T-helper 2 cell treated with Interferon-gamma antibody and Interleukin-4, amounts not matched to agents 5 μg/mL and 100 μg/mL, for 36 hours (primary cell): ENCODE measurements at regions not wholly inside any gene's neighbourhood (a gene's known extent, or its start where the extent isn't known, plus 50 kb on each side); places are given as distances from the start of the nearest gene placed in this dataset.
"Not testable (repeated sequence)": the region's sequence is repeated elsewhere in the genome, so short reads cannot be mapped to it uniquely, and the experiment has no call there.

Experiments used
- DNase-seq: peaks from one replicate; pipeline ENCODE4 v3.0.0; 2021; ENCODE audit warnings: low spot score
- H3K27ac Mint-ChIP-seq: one replicate; pipeline ENCODE4 v1.8.0; 2021; ENCODE audit warnings: mild to moderate bottlenecking, mixed read lengths
- H3K27me3 Mint-ChIP-seq: one replicate; pipeline ENCODE4 v1.8.0; 2021; ENCODE audit warnings: low read depth, mixed read lengths
- H3K36me3 Mint-ChIP-seq: one replicate; pipeline ENCODE4 v1.8.0; 2021; ENCODE audit warnings: low read depth, mixed read lengths
- H3K4me1 Mint-ChIP-seq: one replicate; pipeline ENCODE4 v1.8.0; 2021; ENCODE audit warnings: low read depth, mixed read lengths
- H3K4me3 Mint-ChIP-seq: one replicate; pipeline ENCODE4 v1.8.0; 2022; ENCODE audit warnings: mild to moderate bottlenecking, moderate library complexity, mixed read lengths
- H3K9me3 Mint-ChIP-seq: one replicate; pipeline ENCODE4 v1.8.0; 2021; ENCODE audit warnings: mixed read lengths

- Mint-ChIP-seq H3K36me3 (no peaks in the 10 kb centered on the region), H3K9me3 (no peaks in the 10 kb centered on the region), H3K4me1 (no peaks in the 10 kb centered on the region), H3K27me3 (no peaks in the 10 kb centered on the region), H3K27ac (no peak overlapping the region), H3K4me3 (no peak overlapping the region)
- DNase-seq = no peak
These were observed 504.4 kb downstream of the NTRK2 start for GRCh38 chr9:85173967-85174366.

- no peaks in the 10 kb centered on the region for H3K27me3 Mint-ChIP-seq
- no peaks in the 10 kb centered on the region for H3K36me3 Mint-ChIP-seq
- no peaks in the 10 kb centered on the region for H3K9me3 Mint-ChIP-seq
- no peaks in the 10 kb centered on the region for H3K4me1 Mint-ChIP-seq
- no peak overlapping the region for H3K4me3 Mint-ChIP-seq
- DNase-seq = no peak
- no peak overlapping the region for H3K27ac Mint-ChIP-seq
These were observed 502.8 kb downstream of the NTRK2 start for GRCh38 chr9:85172001-85172978.

- H3K27ac Mint-ChIP-seq = no peak overlapping the region
- DNase-seq = no peak
- H3K4me3 Mint-ChIP-seq = no peak overlapping the region
- H3K4me1 Mint-ChIP-seq = no peaks in the 10 kb centered on the region
- no peaks in the 10 kb centered on the region for H3K27me3 Mint-ChIP-seq
- H3K9me3 Mint-ChIP-seq = no peaks in the 10 kb centered on the region
- H3K36me3 Mint-ChIP-seq = no peaks in the 10 kb centered on the region
These were observed 501.6 kb downstream of the NTRK2 start for GRCh38 chr9:85171163-85171562.

GRCh38 chr9:85168412-85168811 lies 498.9 kb downstream of the NTRK2 start:
- no peaks in the 10 kb centered on the region for H3K27me3 Mint-ChIP-seq
- H3K9me3 Mint-ChIP-seq = no peaks in the 10 kb centered on the region
- H3K27ac Mint-ChIP-seq = no peak overlapping the region
- DNase-seq = no peak
- no peaks in the 10 kb centered on the region for H3K36me3 Mint-ChIP-seq
- H3K4me3 Mint-ChIP-seq = no peak overlapping the region
- no peaks in the 10 kb centered on the region for H3K4me1 Mint-ChIP-seq

- Mint-ChIP-seq H3K36me3 (no peaks in the 10 kb centered on the region), H3K27me3 (no peaks in the 10 kb centered on the region), H3K4me1 (no peaks in the 10 kb centered on the region), H3K4me3 (no peak overlapping the region), H3K27ac (no peak overlapping the region), H3K9me3 (no peaks in the 10 kb centered on the region)
- DNase-seq = no peak
These were observed 497.6 kb downstream of the NTRK2 start for GRCh38 chr9:85167146-85167545.

- no peaks in the 10 kb centered on the region for H3K36me3 Mint-ChIP-seq
- no peak overlapping the region for H3K4me3 Mint-ChIP-seq
- no peaks in the 10 kb centered on the region for H3K27me3 Mint-ChIP-seq
- no peaks in the 10 kb centered on the region for H3K4me1 Mint-ChIP-seq
- DNase-seq = no peak
- no peak overlapping the region for H3K27ac Mint-ChIP-seq
- no peaks in the 10 kb centered on the region for H3K9me3 Mint-ChIP-seq
These were observed 494.3 kb downstream of the NTRK2 start for GRCh38 chr9:85163825-85164224.

GRCh38 chr9:85163415-85163814 lies 493.9 kb downstream of the NTRK2 start:
- DNase-seq = no peak

GRCh38 chr9:85162822-85163221 lies 493.3 kb downstream of the NTRK2 start:
- Mint-ChIP-seq H3K27me3 (no peaks in the 10 kb centered on the region), H3K4me1 (no peaks in the 10 kb centered on the region), H3K27ac (no peak overlapping the region), H3K9me3 (no peaks in the 10 kb centered on the region), H3K4me3 (no peak overlapping the region), H3K36me3 (no peaks in the 10 kb centered on the region)
- no peak for DNase-seq

More at GRCh38 chr9:85163415-85163814, 493.9 kb downstream of the NTRK2 start:
- H3K9me3 Mint-ChIP-seq = no peaks in the 10 kb centered on the region
- no peak overlapping the region for H3K27ac Mint-ChIP-seq
- H3K36me3 Mint-ChIP-seq = no peaks in the 10 kb centered on the region
- H3K4me3 Mint-ChIP-seq = no peak overlapping the region
- no peaks in the 10 kb centered on the region for H3K27me3 Mint-ChIP-seq
- H3K4me1 Mint-ChIP-seq = no peaks in the 10 kb centered on the region

GRCh38 chr9:85160944-85161343 lies 491.4 kb downstream of the NTRK2 start:
- not testable (repeated sequence) for H3K4me1 Mint-ChIP-seq, H3K36me3 Mint-ChIP-seq, H3K27me3 Mint-ChIP-seq, DNase-seq, H3K9me3 Mint-ChIP-seq, H3K27ac Mint-ChIP-seq, H3K4me3 Mint-ChIP-seq

- Mint-ChIP-seq H3K9me3 (no peaks in the 10 kb centered on the region), H3K36me3 (no peaks in the 10 kb centered on the region), H3K27me3 (no peaks in the 10 kb centered on the region), H3K27ac (no peak overlapping the region), H3K4me3 (no peak overlapping the region), H3K4me1 (no peaks in the 10 kb centered on the region)
- no peak for DNase-seq
These were observed 489.0 kb downstream of the NTRK2 start for GRCh38 chr9:85158512-85158911.

- DNase-seq = no peak
- H3K9me3 Mint-ChIP-seq = no peaks in the 10 kb centered on the region
- no peaks in the 10 kb centered on the region for H3K36me3 Mint-ChIP-seq
- no peak overlapping the region for H3K27ac Mint-ChIP-seq
- no peak overlapping the region for H3K4me3 Mint-ChIP-seq
- no peaks in the 10 kb centered on the region for H3K27me3 Mint-ChIP-seq
- no peaks in the 10 kb centered on the region for H3K4me1 Mint-ChIP-seq
These were observed 488.2 kb downstream of the NTRK2 start for GRCh38 chr9:85157772-85158171.

GRCh38 chr9:85156652-85157051 lies 487.1 kb downstream of the NTRK2 start:
- Mint-ChIP-seq H3K9me3 (no peaks in the 10 kb centered on the region), H3K4me1 (no peaks in the 10 kb centered on the region), H3K27me3 (no peaks in the 10 kb centered on the region), H3K4me3 (no peak overlapping the region), H3K36me3 (no peaks in the 10 kb centered on the region), H3K27ac (no peak overlapping the region)
- no peak for DNase-seq

GRCh38 chr9:85155352-85155751 lies 485.8 kb downstream of the NTRK2 start:
- Mint-ChIP-seq H3K27me3 (no peaks in the 10 kb centered on the region), H3K9me3 (no peaks in the 10 kb centered on the region), H3K27ac (no peak overlapping the region), H3K36me3 (no peaks in the 10 kb centered on the region), H3K4me1 (no peaks in the 10 kb centered on the region), H3K4me3 (no peak overlapping the region)
- no peak for DNase-seq

- Mint-ChIP-seq H3K9me3 (no peaks in the 10 kb centered on the region), H3K4me1 (no peaks in the 10 kb centered on the region), H3K27me3 (no peaks in the 10 kb centered on the region), H3K4me3 (no peak overlapping the region), H3K27ac (no peak overlapping the region), H3K36me3 (no peaks in the 10 kb centered on the region)
- no peak for DNase-seq
These were observed 482.2 kb downstream of the NTRK2 start for GRCh38 chr9:85151741-85152140.

GRCh38 chr9:85151162-85151561 lies 481.6 kb downstream of the NTRK2 start:
- H3K36me3 Mint-ChIP-seq = no peaks in the 10 kb centered on the region
- H3K4me1 Mint-ChIP-seq = no peaks in the 10 kb centered on the region
- no peaks in the 10 kb centered on the region for H3K9me3 Mint-ChIP-seq
- no peaks in the 10 kb centered on the region for H3K27me3 Mint-ChIP-seq
- no peak overlapping the region for H3K4me3 Mint-ChIP-seq
- no peak overlapping the region for H3K27ac Mint-ChIP-seq
- DNase-seq = no peak
